Endothelial cell of umbilical vein (primary cell): ENCODE measurements at regions not wholly inside any gene's neighbourhood (a gene's known extent, or its start where the extent isn't known, plus 50 kb on each side); places are given as distances from the start of the nearest gene placed in this dataset.

Source experiments
- BruUV-seq: library from RNA; stranded (reverse); fragments of 400-500 nt; replicated peaks from 2 replicates; lab custom pipeline; 2021; lab: Mats Ljungman, UMichigan
- CTCF ChIA-PET: fragments of 300-600, 350-600 bp; sonication (Branson Sonifier 250); formaldehyde crosslinking; loops from one replicate; lab custom pipeline; 2021; ENCODE audit warnings: antibody characterized with exemption, inconsistent platforms; lab: Charles Lee
- POLR2A ChIA-PET: fragments of 300-600, 350-600 bp; sonication (Branson Sonifier 250); formaldehyde crosslinking; loops from one replicate; lab custom pipeline; 2021; ENCODE audit warnings: antibody characterized with exemption, inconsistent platforms; lab: Charles Lee
- DNase-seq: peaks from one replicate; pipeline ENCODE4 v3.0.0-alpha.2; 2011; ENCODE audit warnings: low read depth, low spot score
- FAIRE-seq: peaks from 2 replicates; lab custom pipeline; 2011; peaks lifted over from hg19 to GRCh38; lab: Jason Lieb, UNC
- H2AFZ ChIP-seq: 2 replicates; pipeline ENCODE4 v1.6.0; 2012; ENCODE audit warnings: low read depth, low read length, control low read depth, inconsistent platforms
- H3K27ac ChIP-seq: 2 replicates; pipeline ENCODE4 v1.5.1; 2011; ENCODE audit warnings: low read depth, mild to moderate bottlenecking, control low read depth, low read length, moderate library complexity; ENCODE audit not compliant: insufficient read depth
- H3K27me3 ChIP-seq, 2 experiments: 2 replicates each; pipeline versions ENCODE4 v1.6.0 to v1.6.1; 2011; ENCODE audit warnings: low read length in 2 of 2, mixed read lengths in 1 of 2; ENCODE audit not compliant: control insufficient read depth in 2 of 2, insufficient read depth in 2 of 2
- H3K36me3 ChIP-seq, 2 experiments: 2 replicates in 1 of 2; 3 replicates in 1 of 2; pipeline ENCODE4 v1.5.1; 2011; ENCODE audit warnings: low read length in 2 of 2, mild to moderate bottlenecking in 1 of 2, moderate library complexity in 1 of 2; ENCODE audit not compliant: control insufficient read depth in 2 of 2, insufficient read depth in 2 of 2; ENCODE audit errors: extremely low read depth in 1 of 2
- H3K4me1 ChIP-seq: 3 replicates; pipeline ENCODE4 v1.5.1; 2011; ENCODE audit warnings: mild to moderate bottlenecking, low read length; ENCODE audit not compliant: control insufficient read depth, insufficient read depth; ENCODE audit errors: extremely low read depth
- H3K4me2 ChIP-seq: 2 replicates; pipeline ENCODE4 v1.6.1; 2011; ENCODE audit warnings: low read length, control low read depth, mixed read lengths; ENCODE audit not compliant: insufficient read depth
- H3K4me3 ChIP-seq, 3 experiments: fragments of 200-600 bp in 1 of 3; sonication (generic), shearing (Covaris generic) in 1 of 3; replicated peaks in 1 of 3; 2 replicates each; pipeline ENCODE4 v1.5.1; 2011 to 2016; ENCODE audit warnings: control low read depth in 3 of 3, low read length in 3 of 3, mild to moderate bottlenecking in 2 of 3, inconsistent platforms in 1 of 3, low read depth in 1 of 3, moderate library complexity in 1 of 3; ENCODE audit not compliant: insufficient read depth in 1 of 3
- H3K79me2 ChIP-seq: 2 replicates; pipeline ENCODE4 v1.6.0; 2012; ENCODE audit warnings: low read length, inconsistent platforms; ENCODE audit not compliant: control insufficient read depth, insufficient read depth
- H3K9ac ChIP-seq: replicated peaks from 2 replicates; pipeline ENCODE3; 2011; ENCODE audit warnings: low read length, control low read depth; ENCODE audit not compliant: insufficient read depth; ENCODE audit errors: extremely low read depth
- H3K9me1 ChIP-seq: replicated peaks from 3 replicates; pipeline ENCODE4 v1.6.0; 2011; ENCODE audit warnings: mild to moderate bottlenecking, low read length; ENCODE audit not compliant: control insufficient read depth, insufficient read depth; ENCODE audit errors: extremely low read depth
- H3K9me3 ChIP-seq: replicated peaks from 2 replicates; pipeline ENCODE4 v1.5.1; 2012; ENCODE audit warnings: low read length, inconsistent platforms; ENCODE audit not compliant: control insufficient read depth, insufficient read depth
- H4K20me1 ChIP-seq: replicated peaks from 2 replicates; pipeline ENCODE3; 2011; ENCODE audit warnings: mild to moderate bottlenecking, low read length; ENCODE audit not compliant: control insufficient read depth, insufficient read depth; ENCODE audit errors: extremely low read depth
- EZH2 ChIP-seq: IDR thresholded peaks from 2 replicates; pipeline ENCODE4 v1.6.1; 2012; ENCODE audit warnings: borderline replicate concordance, low read depth, mild to moderate bottlenecking, moderate library complexity, low read length, inconsistent platforms; ENCODE audit not compliant: severe bottlenecking
- FOS ChIP-seq: IDR thresholded peaks from 2 replicates; pipeline ENCODE4 v1.6.1; 2011; ENCODE audit warnings: mild to moderate bottlenecking, low read length, moderate library complexity, borderline replicate concordance; ENCODE audit not compliant: insufficient read depth
- GATA2 ChIP-seq: IDR thresholded peaks from 2 replicates; pipeline ENCODE4 v1.7.0; 2011; ENCODE audit warnings: low read depth, mild to moderate bottlenecking, moderate library complexity, mixed read lengths, low read length; ENCODE audit not compliant: insufficient read length, insufficient read depth
- JUN ChIP-seq: IDR thresholded peaks from 2 replicates; pipeline ENCODE4 v1.6.1; 2011; ENCODE audit warnings: borderline replicate concordance, low read depth; ENCODE audit not compliant: insufficient read length, insufficient read depth
- POLR2A ChIP-seq: IDR thresholded peaks from 2 replicates; pipeline ENCODE4 v1.6.1; 2012; ENCODE audit warnings: low read depth, mild to moderate bottlenecking, control low read depth, low read length
- POLR2AphosphoS5 ChIP-seq: IDR thresholded peaks from 2 replicates; pipeline ENCODE4 v1.6.1; 2012; ENCODE audit warnings: low read depth, mild to moderate bottlenecking, control low read depth, low read length, moderate library complexity; ENCODE audit not compliant: insufficient read depth
- dilution Hi-C: fragments of 300-500 bp; cut with MboI; formaldehyde crosslinking; loops from one replicate; pipeline ENCODE4 v1.15.0; 2019; ENCODE audit warnings: low sequenced_read_pairs; ENCODE audit not compliant: extremely low pct_ligation_motif_present
- intact Hi-C: fragments of 100-400 bp; cut with micrococcal nuclease; formaldehyde crosslinking; loops from one replicate; pipeline ENCODE4 v1.10.0; 2022
- TF ChIP-seq, protein P1 (sequence below), 2 donors: IDR thresholded peaks; 1 replicate in 1 of 2; 2 replicates in 1 of 2; pipeline ENCODE4 v1.5.1; 2011; ENCODE audit warnings: low read length in 2 of 2, mild to moderate bottlenecking in 2 of 2, moderate library complexity in 2 of 2, control low read depth in 1 of 2, inconsistent platforms in 1 of 2, low read depth in 1 of 2; ENCODE audit not compliant: insufficient read depth in 1 of 2; ENCODE audit errors: extremely low read depth in 1 of 2

DNA sequence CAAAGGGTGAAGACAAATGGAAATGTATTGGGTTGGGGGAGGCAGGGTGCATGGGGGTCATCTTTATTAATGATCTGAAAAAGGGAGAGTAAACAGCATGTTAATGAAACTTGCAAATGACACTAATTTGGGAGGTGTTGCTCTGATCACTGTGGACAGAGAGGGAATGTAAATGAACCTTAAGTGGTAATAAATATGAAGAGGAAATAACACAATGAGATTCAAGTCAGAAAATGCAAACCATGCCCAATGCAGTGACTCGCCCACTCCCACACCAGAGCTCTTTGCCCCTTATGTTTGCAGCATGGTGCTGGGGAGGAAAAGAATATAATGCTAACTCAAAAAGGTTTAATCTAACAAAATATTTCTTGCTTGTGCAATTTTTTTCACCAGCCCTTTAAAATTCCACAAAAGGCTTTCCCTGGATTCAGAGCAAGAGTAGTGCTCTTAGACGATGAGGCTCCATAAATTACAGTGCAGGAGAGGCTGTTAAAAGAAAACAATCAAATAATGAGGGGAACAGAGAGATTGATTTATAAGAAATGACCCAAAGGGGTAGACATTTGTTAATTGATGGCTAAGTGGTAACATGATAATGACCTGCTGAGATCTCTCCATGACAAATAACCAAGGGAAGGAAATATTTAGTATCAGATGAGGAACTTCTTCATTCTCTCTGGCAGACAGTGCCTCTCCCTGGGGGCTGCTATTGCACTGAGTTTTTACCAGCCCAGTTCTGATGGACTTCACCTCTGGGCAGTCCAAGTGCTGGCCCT, 210.0 kb upstream of the PPP2R3A start:
- POLR2A ChIA-PET: no interaction called here
- Histone ChIP-seq H3K27me3 (no peaks in the 10 kb centered on the region), H3K9me1 (no peaks in the 10 kb centered on the region), H3K9ac (no peak overlapping the region), H4K20me1 (no peaks in the 10 kb centered on the region), H3K79me2 (no peaks in the 10 kb centered on the region), H3K4me3 (no peak overlapping the region), H3K4me2 (no peak overlapping the region), H3K9me3 (no peaks in the 10 kb centered on the region), H3K4me1 (no peaks in the 10 kb centered on the region), H2AFZ (no peak overlapping the region), H3K27ac (no peak overlapping the region), H3K36me3 (no peaks in the 10 kb centered on the region)
- DNase-seq (no peak), FAIRE-seq (no peak)
- no TSS peak for BruUV-seq
- dilution Hi-C loops (no loop called here), intact Hi-C loops (no loop called here)
- no peak for TF ChIP-seq JUN
- TF ChIP-seq GATA2: no peak
- TF ChIP-seq EZH2: no peak
- TF ChIP-seq FOS: no peak
- TF ChIP-seq POLR2AphosphoS5: no peak
- TF ChIP-seq, protein P1, sequence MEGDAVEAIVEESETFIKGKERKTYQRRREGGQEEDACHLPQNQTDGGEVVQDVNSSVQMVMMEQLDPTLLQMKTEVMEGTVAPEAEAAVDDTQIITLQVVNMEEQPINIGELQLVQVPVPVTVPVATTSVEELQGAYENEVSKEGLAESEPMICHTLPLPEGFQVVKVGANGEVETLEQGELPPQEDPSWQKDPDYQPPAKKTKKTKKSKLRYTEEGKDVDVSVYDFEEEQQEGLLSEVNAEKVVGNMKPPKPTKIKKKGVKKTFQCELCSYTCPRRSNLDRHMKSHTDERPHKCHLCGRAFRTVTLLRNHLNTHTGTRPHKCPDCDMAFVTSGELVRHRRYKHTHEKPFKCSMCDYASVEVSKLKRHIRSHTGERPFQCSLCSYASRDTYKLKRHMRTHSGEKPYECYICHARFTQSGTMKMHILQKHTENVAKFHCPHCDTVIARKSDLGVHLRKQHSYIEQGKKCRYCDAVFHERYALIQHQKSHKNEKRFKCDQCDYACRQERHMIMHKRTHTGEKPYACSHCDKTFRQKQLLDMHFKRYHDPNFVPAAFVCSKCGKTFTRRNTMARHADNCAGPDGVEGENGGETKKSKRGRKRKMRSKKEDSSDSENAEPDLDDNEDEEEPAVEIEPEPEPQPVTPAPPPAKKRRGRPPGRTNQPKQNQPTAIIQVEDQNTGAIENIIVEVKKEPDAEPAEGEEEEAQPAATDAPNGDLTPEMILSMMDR (IDR thresholded peaks at IDR 0.05; ENCODE audit: extremely low read depth in 1 of 2, insufficient read depth in 1 of 2, low read depth in 1 of 2, low read length in 2 of 2): no peak
- TF ChIP-seq POLR2A: no peak
- CTCF ChIA-PET: no interaction called here
